Natural killer cell (primary cell): ENCODE measurements at regions not wholly inside any gene's neighbourhood (a gene's known extent, or its start where the extent isn't known, plus 50 kb on each side); places are given as distances from the start of the nearest gene placed in this dataset.

Source experiments
- ATAC-seq, 3 donors: fragments of 150-1000 bp in 2 of 3; fragments of 200-7000 bp in 1 of 3; cut with Tn5 transposase; 1 replicate in 1 of 3; 2 replicates in 2 of 3; pipeline ENCODE4 v1.10.0; 2021; ENCODE audit warnings: mild to moderate bottlenecking in 2 of 3, moderate library complexity in 2 of 3
- DNase-seq, 2 donors: peaks; one replicate each; pipeline versions ENCODE4 v3.0.0 to v3.0.0-alpha.2; 2013 to 2021; ENCODE audit warnings: mixed read lengths in 1 of 2
- H3K27ac ChIP-seq: one replicate; pipeline ENCODE4 v1.5.1; 2013; ENCODE audit warnings: mild to moderate bottlenecking, low read length
- H3K27me3 ChIP-seq: one replicate; pipeline ENCODE4 v1.6.1; 2013; ENCODE audit warnings: low read length; ENCODE audit not compliant: control insufficient read depth, insufficient read depth
- H3K36me3 ChIP-seq: one replicate; pipeline ENCODE4 v1.6.1; 2013; ENCODE audit warnings: low read length; ENCODE audit not compliant: control insufficient read depth, insufficient read depth
- H3K4me1 ChIP-seq: one replicate; pipeline ENCODE4 v1.6.1; 2013; ENCODE audit warnings: low read length; ENCODE audit not compliant: control insufficient read depth, insufficient read depth
- H3K4me3 ChIP-seq: one replicate; pipeline ENCODE4 v1.5.1; 2013; ENCODE audit warnings: low read length
- H3K9me3 ChIP-seq: one replicate; pipeline ENCODE4 v1.6.1; 2013; ENCODE audit warnings: low read length; ENCODE audit not compliant: control insufficient read depth, insufficient read depth
- H3K27ac Mint-ChIP-seq, 2 donors: one replicate each; pipeline ENCODE4 v1.8.0; 2022; ENCODE audit warnings: mild to moderate bottlenecking in 2 of 2, mixed read lengths in 2 of 2, moderate library complexity in 1 of 2
- H3K27me3 Mint-ChIP-seq, 2 donors: one replicate each; pipeline ENCODE4 v1.8.0; 2022; ENCODE audit warnings: low read depth in 2 of 2, mixed read lengths in 2 of 2
- H3K36me3 Mint-ChIP-seq: one replicate; pipeline ENCODE4 v1.8.0; 2022; ENCODE audit warnings: mixed read lengths
- H3K4me1 Mint-ChIP-seq, 2 donors: one replicate each; pipeline ENCODE4 v1.8.0; 2022; ENCODE audit warnings: mixed read lengths in 2 of 2
- H3K4me3 Mint-ChIP-seq: one replicate; pipeline ENCODE4 v1.8.0; 2022; ENCODE audit warnings: mild to moderate bottlenecking, moderate library complexity, mixed read lengths
- H3K9me3 Mint-ChIP-seq, 2 donors: one replicate each; pipeline ENCODE4 v1.8.0; 2022; ENCODE audit warnings: mixed read lengths in 2 of 2
- CTCF ChIP-seq: fragments of 200-600 bp; IDR thresholded peaks from one replicate; pipeline ENCODE4 v1.8.0; 2022; ENCODE audit warnings: antibody characterized with exemption
- WGBS: methylation state at CpG from one replicate; pipeline ENCODE4 v1.1.7; 2013; ENCODE audit warnings: missing lambda C conversion rate; ENCODE audit not compliant: insufficient coverage; 5-methylcytosine and 5-hydroxymethylcytosine counted together
- intact Hi-C: fragments of 100-400 bp; cut with micrococcal nuclease; formaldehyde crosslinking; loops from one replicate; pipeline ENCODE4 v1.14.2; 2022

GRCh38 chr1:88302843-88303486, 381.1 kb upstream of the PKN2 start:
- Mint-ChIP-seq H3K9me3 (peaks cover 2 to 9% of the 10 kb centered on the region in 2 donors), H3K27ac (no peak overlapping the region), H3K36me3 (no peaks in the 10 kb centered on the region), H3K4me3 (no peak overlapping the region), H3K4me1 (no peaks in the 10 kb centered on the region), H3K27me3 (no peaks in the 10 kb centered on the region)
- H3K4me3 ChIP-seq: no peak overlapping the region
- DNase-seq: no peak
- H3K9me3 ChIP-seq: no peaks in the 10 kb centered on the region
- H3K27me3 ChIP-seq: no peaks in the 10 kb centered on the region
- intact Hi-C loops: no loop called here
- no peak overlapping the region for H3K27ac ChIP-seq
- no peak for TF ChIP-seq CTCF
- no peaks in the 10 kb centered on the region for H3K36me3 ChIP-seq
- no peak for ATAC-seq
- no peaks in the 10 kb centered on the region for H3K4me1 ChIP-seq
- WGBS: 29% methylated on average over 3 of the region's 4 CpGs

- H3K27me3 ChIP-seq: no peaks in the 10 kb centered on the region
- no peak overlapping the region for H3K4me3 ChIP-seq
- DNase-seq (no peak), ATAC-seq (no peak)
- no peaks in the 10 kb centered on the region for H3K9me3 ChIP-seq
- H3K4me1 ChIP-seq: no peaks in the 10 kb centered on the region
- H3K36me3 ChIP-seq: no peaks in the 10 kb centered on the region
- intact Hi-C loops: no loop called here
- TF ChIP-seq CTCF: no peak
- Mint-ChIP-seq H3K9me3 (peaks cover 0 to 12% of the 10 kb centered on the region in 2 donors), H3K4me3 (no peak overlapping the region), H3K27ac (no peak overlapping the region), H3K36me3 (no peaks in the 10 kb centered on the region), H3K4me1 (no peaks in the 10 kb centered on the region), H3K27me3 (no peaks in the 10 kb centered on the region)
- 78% methylated on average over 1 of the region's 1 CpG for WGBS
- H3K27ac ChIP-seq: no peak overlapping the region
Measured at GRCh38 chr1:88311265-88311664, 372.8 kb upstream of the PKN2 start.

GRCh38 chr1:88311907-88312306, 372.2 kb upstream of the PKN2 start:
- WGBS: 86% methylated on average over 1 of the region's 2 CpGs
- intact Hi-C loops: no loop called here
- Histone ChIP-seq H3K9me3 (no peaks in the 10 kb centered on the region), H3K36me3 (no peaks in the 10 kb centered on the region), H3K27ac (no peak overlapping the region), H3K4me3 (no peak overlapping the region), H3K27me3 (no peaks in the 10 kb centered on the region), H3K4me1 (no peaks in the 10 kb centered on the region)
- Mint-ChIP-seq H3K4me3 (no peak overlapping the region), H3K27ac (no peak overlapping the region), H3K4me1 (no peaks in the 10 kb centered on the region), H3K36me3 (no peaks in the 10 kb centered on the region), H3K27me3 (no peaks in the 10 kb centered on the region), H3K9me3 (peaks cover 0 to 12% of the 10 kb centered on the region in 2 donors)
- ATAC-seq (no peak), DNase-seq (no peak)
- TF ChIP-seq CTCF: no peak

GRCh38 chr1:88317396-88317795, 366.7 kb upstream of the PKN2 start:
- Histone ChIP-seq H3K4me3 (no peak overlapping the region), H3K27ac (no peak overlapping the region), H3K36me3 (no peaks in the 10 kb centered on the region), H3K4me1 (no peaks in the 10 kb centered on the region), H3K9me3 (no peaks in the 10 kb centered on the region), H3K27me3 (no peaks in the 10 kb centered on the region)
- no peaks in the 10 kb centered on the region for H3K27me3 Mint-ChIP-seq
- TF ChIP-seq CTCF: no peak
- no peak overlapping the region for H3K4me3 Mint-ChIP-seq
- peaks cover 0 to 12% of the 10 kb centered on the region in 2 donors for H3K9me3 Mint-ChIP-seq
- 78% methylated on average over 1 of the region's 1 CpG for WGBS
- H3K36me3 Mint-ChIP-seq: no peaks in the 10 kb centered on the region
- no peak overlapping the region for H3K27ac Mint-ChIP-seq
- ATAC-seq (no peak), DNase-seq (no peak)
- intact Hi-C loops: no loop called here
- no peaks in the 10 kb centered on the region for H3K4me1 Mint-ChIP-seq
